Thyroid gland (tissue), 4 donors: ENCODE measurements at regions not wholly inside any gene's neighbourhood (a gene's known extent, or its start where the extent isn't known, plus 50 kb on each side); places are given as distances from the start of the nearest gene placed in this dataset.

Source experiments
- DNase-seq, 2 donors: peaks; one replicate each; pipeline ENCODE4 v3.0.0-alpha.2; 2019
- H3K27ac ChIP-seq, 3 donors: fragments of 200-600 bp; sonication (generic); 1 replicate in 2 of 3; 2 replicates in 1 of 3; pipeline ENCODE4 v1.5.1; 2016 to 2019; ENCODE audit warnings: mild to moderate bottlenecking in 1 of 3, moderate library complexity in 1 of 3
- H3K27me3 ChIP-seq: fragments of 200-600 bp; sonication (generic); one replicate; pipeline ENCODE4 v1.5.1; 2019
- H3K36me3 ChIP-seq, 2 donors: fragments of 200-600 bp; sonication (generic); one replicate each; pipeline ENCODE4 v1.5.1; 2016 to 2019
- H3K4me1 ChIP-seq, 2 donors: fragments of 200-600 bp; sonication (generic); one replicate each; pipeline ENCODE4 v1.5.1; 2017 to 2019
- H3K4me3 ChIP-seq, 3 donors: fragments of 200-600 bp; sonication (generic); replicated peaks in 1 of 3; 1 replicate in 2 of 3; 2 replicates in 1 of 3; pipeline ENCODE4 v1.5.1; 2016; ENCODE audit warnings: mild to moderate bottlenecking in 1 of 3
- H3K9me3 ChIP-seq: fragments of 200-600 bp; sonication (generic); one replicate; pipeline ENCODE4 v1.5.1; 2017
- CTCF ChIP-seq, 6 experiments: fragments of 200-600 bp in 3 of 6; fragments of 450-650 bp in 3 of 6; sonication (generic) in 3 of 6; IDR thresholded peaks; one replicate each; pipeline ENCODE4 v1.5.1; 2016 to 2019; ENCODE audit warnings: antibody characterized with exemption in 6 of 6, mild to moderate bottlenecking in 2 of 6, inconsistent platforms in 1 of 6, moderate library complexity in 1 of 6
- POLR2A ChIP-seq, 2 donors: fragments of 450-650 bp; IDR thresholded peaks; one replicate each; pipeline ENCODE4 v1.6.1; 2017; ENCODE audit warnings: antibody characterized with exemption in 2 of 2, mild to moderate bottlenecking in 2 of 2, moderate library complexity in 1 of 2
- WGBS, 2 donors: methylation state at CpG; one replicate each; pipeline ENCODE4 v1.1.5; 2017; 5-methylcytosine and 5-hydroxymethylcytosine counted together
- intact Hi-C: fragments of 100-400 bp; cut with DNase I; formaldehyde crosslinking; loops from one replicate; pipeline ENCODE4 v1.15.1; 2023

- no peak for DNase-seq
- no peaks in the 10 kb centered on the region for H3K9me3 ChIP-seq
- no peak overlapping the region for H3K27ac ChIP-seq
- 64 to 81% methylated on average over 10 to 11 of the region's 11 CpGs for WGBS, 2 donors
- intact Hi-C loops = no loop called here
- H3K4me1 ChIP-seq = no peaks in the 10 kb centered on the region
- TF ChIP-seq POLR2A (IDR thresholded peaks at IDR 0.05) (no peak), CTCF (IDR thresholded peaks at IDR 0.05) (no peak)
- H3K27me3 ChIP-seq = no peaks in the 10 kb centered on the region
- H3K4me3 ChIP-seq = no peak overlapping the region
- H3K36me3 ChIP-seq = no peaks in the 10 kb centered on the region
Measured at GRCh38 chr3:127377801-127378655, 90.2 kb upstream of the PRR20G start.

GRCh38 chr3:127375151-127375930 is 87.5 kb upstream of the PRR20G start:
- Histone ChIP-seq H3K27ac (no peak overlapping the region), H3K4me1 (no peaks in the 10 kb centered on the region), H3K27me3 (no peaks in the 10 kb centered on the region), H3K9me3 (no peaks in the 10 kb centered on the region), H3K36me3 (no peaks in the 10 kb centered on the region), H3K4me3 (no peak overlapping the region)
- no peak for TF ChIP-seq CTCF (IDR thresholded peaks at IDR 0.05)
- no peak for TF ChIP-seq POLR2A (IDR thresholded peaks at IDR 0.05)
- WGBS, 2 donors = 68 to 77% methylated on average over 9 to 10 of the region's 13 CpGs
- DNase-seq = no peak
- intact Hi-C loops = no loop called here

GRCh38 chr3:127374086-127375010 is 86.5 kb upstream of the PRR20G start:
- no peak for DNase-seq
- TF ChIP-seq CTCF (IDR thresholded peaks at IDR 0.05) (peak in 1 of 6 experiments; percentile 7), POLR2A (IDR thresholded peaks at IDR 0.05) (no peak)
- no peak overlapping the region for H3K27ac ChIP-seq
- intact Hi-C loops = no loop called here
- WGBS, 2 donors = 65 to 67% methylated on average over 10 to 11 of the region's 12 CpGs
- H3K4me3 ChIP-seq = no peak overlapping the region
- H3K4me1 ChIP-seq = no peaks in the 10 kb centered on the region
- H3K27me3 ChIP-seq = no peaks in the 10 kb centered on the region
- H3K9me3 ChIP-seq = no peaks in the 10 kb centered on the region
- H3K36me3 ChIP-seq = no peaks in the 10 kb centered on the region

GRCh38 chr3:127373441-127374085 is 85.7 kb upstream of the PRR20G start:
- 21 to 40% methylated on average over 9 of the region's 9 CpGs for WGBS, 2 donors
- no peaks in the 10 kb centered on the region for H3K9me3 ChIP-seq
- TF ChIP-seq POLR2A (IDR thresholded peaks at IDR 0.05) (no peak), CTCF (IDR thresholded peaks at IDR 0.05) (no peak)
- no peaks in the 10 kb centered on the region for H3K4me1 ChIP-seq
- H3K36me3 ChIP-seq = no peaks in the 10 kb centered on the region
- intact Hi-C loops = no loop called here
- no peak overlapping the region for H3K27ac ChIP-seq
- no peak overlapping the region for H3K4me3 ChIP-seq
- peak; percentile 31 to 49 for DNase-seq
- H3K27me3 ChIP-seq = no peaks in the 10 kb centered on the region
